ENCODE measurements at regions not wholly inside any gene's neighbourhood (a gene's known extent, or its start where the extent isn't known, plus 50 kb on each side); places are given as distances from the start of the nearest gene placed in this dataset.

DNA sequence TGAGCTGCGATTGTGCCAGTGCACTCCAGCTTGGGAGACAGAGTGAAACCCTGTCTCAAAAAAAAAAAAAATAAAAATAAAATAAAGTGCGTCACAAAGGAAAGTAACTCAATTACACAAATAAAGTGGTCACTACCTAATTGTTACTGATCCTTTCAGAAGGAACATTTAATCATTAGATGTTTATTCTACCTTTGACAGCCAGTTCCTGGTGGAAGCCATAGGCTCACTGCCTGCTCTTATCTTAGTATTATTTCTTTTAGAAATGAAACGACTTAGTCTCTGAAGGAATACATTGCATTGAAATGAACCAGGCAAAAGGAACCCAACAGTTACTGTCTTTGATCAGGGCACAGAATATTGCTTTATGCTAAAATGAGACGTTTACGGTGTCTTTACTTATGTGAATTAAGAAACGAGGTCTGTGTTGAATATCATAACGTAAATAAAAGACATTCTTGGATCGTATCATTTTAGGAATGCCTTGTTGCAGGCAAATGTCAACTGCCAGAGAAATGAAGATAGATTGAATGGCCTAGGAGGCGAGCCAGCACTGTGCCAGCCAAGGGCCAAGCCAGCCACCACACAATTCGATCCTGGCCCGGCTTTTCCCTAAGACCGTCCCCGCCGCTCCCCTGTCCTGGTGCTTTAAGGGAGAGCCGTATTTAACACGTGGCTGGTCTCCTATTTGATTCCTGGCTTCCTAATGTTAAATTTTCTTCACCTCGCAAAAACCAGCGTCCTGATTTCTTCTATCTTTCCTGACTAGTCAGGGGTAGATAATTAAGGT is 136.7 kb upstream of the GMDS start:
- H3K9me3 ChIP-seq (ENCODE audit: low read length) = no peaks in the 10 kb centered on the region
- no peak for TF ChIP-seq ZMYM3 (CRISPR knock-in tag; IDR thresholded peaks at IDR 0.05)
- TF ChIP-seq ZNF737 (CRISPR knock-in tag; IDR thresholded peaks at IDR 0.05; ENCODE audit: borderline replicate concordance) = no peak
- TF ChIP-seq, protein P1, sequence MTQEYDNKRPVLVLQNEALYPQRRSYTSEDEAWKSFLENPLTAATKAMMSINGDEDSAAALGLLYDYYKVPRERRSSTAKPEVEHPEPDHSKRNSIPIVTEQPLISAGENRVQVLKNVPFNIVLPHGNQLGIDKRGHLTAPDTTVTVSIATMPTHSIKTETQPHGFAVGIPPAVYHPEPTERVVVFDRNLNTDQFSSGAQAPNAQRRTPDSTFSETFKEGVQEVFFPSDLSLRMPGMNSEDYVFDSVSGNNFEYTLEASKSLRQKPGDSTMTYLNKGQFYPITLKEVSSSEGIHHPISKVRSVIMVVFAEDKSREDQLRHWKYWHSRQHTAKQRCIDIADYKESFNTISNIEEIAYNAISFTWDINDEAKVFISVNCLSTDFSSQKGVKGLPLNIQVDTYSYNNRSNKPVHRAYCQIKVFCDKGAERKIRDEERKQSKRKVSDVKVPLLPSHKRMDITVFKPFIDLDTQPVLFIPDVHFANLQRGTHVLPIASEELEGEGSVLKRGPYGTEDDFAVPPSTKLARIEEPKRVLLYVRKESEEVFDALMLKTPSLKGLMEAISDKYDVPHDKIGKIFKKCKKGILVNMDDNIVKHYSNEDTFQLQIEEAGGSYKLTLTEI (CRISPR knock-in tag; conservative IDR thresholded peaks at IDR 0.05) = no peak
- no peak overlapping the region for H3K9ac ChIP-seq (ENCODE audit: insufficient read depth, low read depth, low read length)
- in situ Hi-C loops (cut with HindIII; ENCODE audit: extremely low pct_ligation_motif_present, low pct_unique_long_range_greater_than_20kb) = no loop called here
- no peak overlapping the region for H3K4me3 ChIP-seq (replicated peaks in 1 of 3; ENCODE audit: insufficient read depth in 1 of 3, low read depth in 2 of 3, low read length in 3 of 3)
- no peak overlapping the region for H3K4me2 ChIP-seq (ENCODE audit: low read depth, low read length)
- POLR2A ChIA-PET = no interaction called here
- intact Hi-C loops (cut with micrococcal nuclease; ENCODE audit: unreplicated experiment) = no loop called here
- DNase-seq (ENCODE audit: low spot score) = no peak
- H3K79me2 ChIP-seq (ENCODE audit: insufficient read depth, low read length) = no peaks in the 10 kb centered on the region
- no peak for FAIRE-seq
- no TSS peak for BruUV-seq (replicated peaks)
- no peaks in the 10 kb centered on the region for H3K27me3 ChIP-seq (ENCODE audit: control insufficient read depth in 1 of 2, insufficient read depth in 2 of 2, low read length in 2 of 2)
- no peak overlapping the region for H2AFZ ChIP-seq (ENCODE audit: low read length)
- no peaks in the 10 kb centered on the region for H4K20me1 ChIP-seq (ENCODE audit: insufficient read depth, low read length)
- ATAC-seq = no peak
- no peaks in the 10 kb centered on the region for H3K36me3 ChIP-seq (replicated peaks in 1 of 2; ENCODE audit: control insufficient read depth in 1 of 2, insufficient read depth in 2 of 2, low read length in 2 of 2)
- WGBS (ENCODE audit: low lambda C conversion rate) = 89% methylated on average over 18 of the region's 18 CpGs
- CTCF ChIA-PET (ENCODE audit: low intra/inter-chr PET ratio, low total read pairs) = no interaction called here
- no peak overlapping the region for H3K27ac ChIP-seq (ENCODE audit: extremely low read length, insufficient read depth, low read length)
- H3K4me1 ChIP-seq (ENCODE audit: insufficient read depth, low read length) = no peaks in the 10 kb centered on the region

GRCh38 chr6:2378891-2379652 is 133.7 kb upstream of the GMDS start:
- BruUV-seq (replicated peaks) = no TSS peak
- WGBS (ENCODE audit: low lambda C conversion rate) = 87% methylated on average over 9 of the region's 9 CpGs
- Histone ChIP-seq H2AFZ (ENCODE audit: low read length) (no peak overlapping the region), H3K4me1 (ENCODE audit: insufficient read depth, low read length) (no peaks in the 10 kb centered on the region), H3K27ac (ENCODE audit: extremely low read length, insufficient read depth, low read length) (no peak overlapping the region), H3K4me2 (ENCODE audit: low read depth, low read length) (no peak overlapping the region), H3K9ac (ENCODE audit: insufficient read depth, low read depth, low read length) (no peak overlapping the region), H3K27me3 (ENCODE audit: control insufficient read depth in 1 of 2, insufficient read depth in 2 of 2, low read length in 2 of 2) (no peaks in the 10 kb centered on the region), H3K36me3 (replicated peaks in 1 of 2; ENCODE audit: control insufficient read depth in 1 of 2, insufficient read depth in 2 of 2, low read length in 2 of 2) (no peaks in the 10 kb centered on the region), H3K4me3 (replicated peaks in 1 of 3; ENCODE audit: insufficient read depth in 1 of 3, low read depth in 2 of 3, low read length in 3 of 3) (no peak overlapping the region), H3K79me2 (ENCODE audit: insufficient read depth, low read length) (no peaks in the 10 kb centered on the region), H3K9me3 (ENCODE audit: low read length) (no peaks in the 10 kb centered on the region), H4K20me1 (ENCODE audit: insufficient read depth, low read length) (no peaks in the 10 kb centered on the region)
- ChIA-PET POLR2A (no interaction called here), CTCF (ENCODE audit: low intra/inter-chr PET ratio, low total read pairs) (no interaction called here)
- ATAC-seq = no peak
- TF ChIP-seq KLF16 (CRISPR knock-in tag; IDR thresholded peaks at IDR 0.05) (no peak), HIVEP1 (CRISPR knock-in tag; IDR thresholded peaks at IDR 0.05) (no peak)
- no peak for FAIRE-seq
- intact Hi-C loops (cut with micrococcal nuclease; ENCODE audit: unreplicated experiment) (no loop called here), in situ Hi-C loops (cut with HindIII; ENCODE audit: extremely low pct_ligation_motif_present, low pct_unique_long_range_greater_than_20kb) (no loop called here)
- DNase-seq (ENCODE audit: low spot score) = no peak
